SK-N-MC (cell line): ENCODE measurements at regions not wholly inside any gene's neighbourhood (a gene's known extent, or its start where the extent isn't known, plus 50 kb on each side); places are given as distances from the start of the nearest gene placed in this dataset.

Source experiments
- EZH2 ChIP-seq: fragments of 200-600 bp; sonication (generic); IDR thresholded peaks from one replicate; pipeline ENCODE4 v1.6.1; 2017; ENCODE audit warnings: antibody characterized with exemption
- POLR2AphosphoS5 ChIP-seq: IDR thresholded peaks from 2 replicates; pipeline ENCODE4 v1.6.1; 2012; ENCODE audit warnings: mild to moderate bottlenecking, low read depth, low read length, borderline replicate concordance

- TF ChIP-seq POLR2AphosphoS5 (no peak), EZH2 (no peak)
Measured at GRCh38 chr2:196368546-196369225, 197.3 kb upstream of the STK17B start.
